K562 (cell line): ENCODE measurements at regions not wholly inside any gene's neighbourhood (a gene's known extent, or its start where the extent isn't known, plus 50 kb on each side); places are given as distances from the start of the nearest gene placed in this dataset.

Experiments used
- ARHGAP35 ChIP-seq: fragments of 450-650 bp; IDR thresholded peaks from 2 replicates; pipeline ENCODE4 v1.6.1; 2018; ENCODE audit not compliant: partially characterized antibody
- BRF1 ChIP-seq: IDR thresholded peaks from 3 replicates; pipeline ENCODE4 v1.6.1; 2011; ENCODE audit warnings: borderline replicate concordance, mild to moderate bottlenecking; ENCODE audit not compliant: insufficient read length; ENCODE audit errors: extremely low read depth
- CBX1 ChIP-seq: sonication (generic); IDR thresholded peaks from 2 replicates; pipeline ENCODE4 v1.6.1; 2016; ENCODE audit warnings: antibody characterized with exemption, low read depth, mild to moderate bottlenecking
- CTBP1 ChIP-seq: fragments of 450-650 bp; IDR thresholded peaks from 2 replicates; pipeline ENCODE4 v1.6.1; 2016; ENCODE audit warnings: borderline replicate concordance
- CXXC5 ChIP-seq: fragments of 250-450 bp; sonication (Bioruptor Pico); IDR thresholded peaks from 2 replicates; pipeline ENCODE4 v1.8.0; 2022; ENCODE audit warnings: inconsistent platforms, mild to moderate bottlenecking, moderate library complexity
- DPF2 ChIP-seq: fragments of 450-650 bp; IDR thresholded peaks from 2 replicates; pipeline ENCODE4 v1.6.1; 2016
- FOXA3 ChIP-seq, 2 experiments: fragments of 450-650 bp in 1 of 2; sonication (generic) in 1 of 2; formaldehyde crosslinking; IDR thresholded peaks in 1 of 2; conservative IDR thresholded peaks in 1 of 2; 2 replicates each; pipeline versions ENCODE4 v1.4.0 to v1.8.0; 2020 to 2022; ENCODE audit warnings: mild to moderate bottlenecking in 2 of 2, missing genetic modification reagents in 1 of 2
- HMGN3 ChIP-seq: IDR thresholded peaks from 2 replicates; pipeline ENCODE4 v1.6.1; 2011; ENCODE audit warnings: borderline replicate concordance, low read depth, mild to moderate bottlenecking, mixed read lengths, low read length; ENCODE audit not compliant: insufficient read length; ENCODE audit errors: extremely low read depth
- HNRNPH1 ChIP-seq: fragments of 200-400 bp; formaldehyde crosslinking; optimal IDR thresholded peaks from 2 replicates; pipeline ENCODE3; 2017; ENCODE audit warnings: low read depth, mild to moderate bottlenecking, low read length, moderate library complexity
- KLF6 ChIP-seq: fragments of 250-450 bp; sonication (Bioruptor Pico); IDR thresholded peaks from 2 replicates; pipeline ENCODE4 v1.4.0; 2020; ENCODE audit warnings: mild to moderate bottlenecking, moderate library complexity, borderline replicate concordance
- MTA3 ChIP-seq: fragments of 450-650 bp; formaldehyde crosslinking; IDR thresholded peaks from 2 replicates; pipeline ENCODE4 v1.6.1; 2017; ENCODE audit warnings: mild to moderate bottlenecking, borderline replicate concordance
- PML ChIP-seq: IDR thresholded peaks from 2 replicates; pipeline ENCODE4 v1.6.1; 2012; ENCODE audit warnings: low read length, inconsistent platforms
- SMAD1 ChIP-seq: fragments of 150-350 bp; IDR thresholded peaks from 2 replicates; pipeline ENCODE4 v1.6.1; 2014; ENCODE audit warnings: low read length, low read depth; ENCODE audit not compliant: partially characterized antibody
- SNIP1 ChIP-seq: fragments of 450-650 bp; IDR thresholded peaks from 2 replicates; pipeline ENCODE4 v1.7.1; 2017; ENCODE audit warnings: low read depth, mild to moderate bottlenecking
- TAF7 ChIP-seq: fragments of 450-650 bp; IDR thresholded peaks from 2 replicates; pipeline ENCODE4 v1.6.1; 2016; ENCODE audit warnings: missing genetic modification characterization, missing compliant biosample characterization
- TRIM24 ChIP-seq, 2 experiments: fragments of 450-650 bp; IDR thresholded peaks; 2 replicates each; pipeline ENCODE4 v1.6.1; 2016
- ZEB2 ChIP-seq: fragments of 450-650 bp; IDR thresholded peaks from 2 replicates; pipeline ENCODE4 v1.6.1; 2016
- ZNF133 ChIP-seq: fragments of 250-450 bp; sonication (Bioruptor Pico); IDR thresholded peaks from 2 replicates; pipeline ENCODE4 v1.4.0; 2020; ENCODE audit warnings: mild to moderate bottlenecking
- ZNF444 ChIP-seq: fragments of 250-450 bp; sonication (Bioruptor Pico); IDR thresholded peaks from 2 replicates; pipeline ENCODE4 v1.4.0; 2020; ENCODE audit warnings: mild to moderate bottlenecking, moderate library complexity
- ZNF583 ChIP-seq: fragments of 250-450 bp; sonication (Bioruptor Pico); IDR thresholded peaks from 2 replicates; pipeline ENCODE4 v1.4.0; 2020
- TF ChIP-seq, protein P1 (sequence below): sonication (generic); formaldehyde crosslinking; IDR thresholded peaks from 2 replicates; pipeline ENCODE4 v1.4.0; 2020; ENCODE audit warnings: mild to moderate bottlenecking, missing genetic modification reagents
- TF ChIP-seq, protein P2 (sequence below), 2 experiments: fragments of 450-650 bp in 1 of 2; sonication (generic) in 1 of 2; formaldehyde crosslinking; conservative IDR thresholded peaks; 2 replicates each; pipeline versions ENCODE4 v1.4.0 to v1.8.1; 2020 to 2022; ENCODE audit warnings: mild to moderate bottlenecking in 1 of 2, missing genetic modification reagents in 1 of 2
- TF ChIP-seq, protein P3 (sequence below): IDR thresholded peaks from 3 replicates; pipeline ENCODE4 v1.6.1; 2011; ENCODE audit warnings: borderline replicate concordance, mild to moderate bottlenecking; ENCODE audit not compliant: insufficient read length, insufficient read depth
- TF ChIP-seq, protein P4 (sequence below), 3 experiments: fragments of 200-800 bp in 1 of 3; sonication (Bioruptor generic) in 1 of 3; sonication (generic) in 1 of 3; formaldehyde crosslinking in 1 of 3; IDR thresholded peaks; 2 replicates each; pipeline versions ENCODE4 v1.6.1 to v1.8.0; 2016 to 2022; ENCODE audit warnings: mild to moderate bottlenecking in 2 of 3, missing compliant biosample characterization in 2 of 3, missing genetic modification characterization in 2 of 3, missing genetic modification reagents in 1 of 3

DNA sequence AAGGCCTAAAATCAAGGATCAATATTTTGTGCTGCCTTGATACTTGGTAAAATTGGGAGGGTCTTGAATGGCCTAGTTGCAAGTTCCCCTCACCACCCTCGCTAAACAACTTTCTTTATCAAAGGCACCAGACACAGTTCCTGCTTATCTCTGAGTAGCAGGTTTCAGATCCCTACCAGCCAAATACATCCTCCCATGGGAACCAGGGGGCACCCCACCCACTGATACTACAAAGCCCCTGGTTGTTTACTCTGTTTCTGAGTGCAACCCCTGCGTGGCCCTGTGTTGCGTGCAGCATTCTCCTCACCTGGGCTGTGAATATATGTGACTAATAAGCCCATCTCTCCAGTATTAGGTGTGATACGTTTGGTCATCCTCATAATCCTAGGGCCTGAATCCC is 314.9 kb downstream of the DRD1 start (continued):
- 0 out of 2 replicates have a peak, but pooled peaks have one; percentile 39 for TF ChIP-seq MTA3
- TF ChIP-seq ZEB2: 0 out of 2 replicates have a peak, but pooled peaks have one; percentile 30
- TF ChIP-seq FOXA3 (CRISPR knock-in tag; conservative IDR thresholded peaks at IDR 0.05 in 1 of 2, IDR thresholded peaks at IDR 0.05 in 1 of 2): no peak; a peak in 1 of 4 replicates
- no peak for TF ChIP-seq BRF1
- TF ChIP-seq CTBP1: peak; percentile 71; the same call in 1 of the 2 replicates
- peak; percentile 86 for TF ChIP-seq DPF2
- peak in 1 of 2 experiments; percentile 56; a peak in 2 of 4 replicates for TF ChIP-seq TRIM24 (IDR thresholded peaks at IDR 0.05)
- 0 out of 2 replicates have a peak, but pooled peaks have one; percentile 21 for TF ChIP-seq ZNF583
- no peak for TF ChIP-seq KLF6 (CRISPR knock-in tag)
- no peak for TF ChIP-seq ARHGAP35
- no peak for TF ChIP-seq TAF7 (tag)
- no peak for TF ChIP-seq SNIP1
- peak; percentile 43 for TF ChIP-seq HMGN3
- TF ChIP-seq CBX1: no peak
- TF ChIP-seq, protein P1, sequence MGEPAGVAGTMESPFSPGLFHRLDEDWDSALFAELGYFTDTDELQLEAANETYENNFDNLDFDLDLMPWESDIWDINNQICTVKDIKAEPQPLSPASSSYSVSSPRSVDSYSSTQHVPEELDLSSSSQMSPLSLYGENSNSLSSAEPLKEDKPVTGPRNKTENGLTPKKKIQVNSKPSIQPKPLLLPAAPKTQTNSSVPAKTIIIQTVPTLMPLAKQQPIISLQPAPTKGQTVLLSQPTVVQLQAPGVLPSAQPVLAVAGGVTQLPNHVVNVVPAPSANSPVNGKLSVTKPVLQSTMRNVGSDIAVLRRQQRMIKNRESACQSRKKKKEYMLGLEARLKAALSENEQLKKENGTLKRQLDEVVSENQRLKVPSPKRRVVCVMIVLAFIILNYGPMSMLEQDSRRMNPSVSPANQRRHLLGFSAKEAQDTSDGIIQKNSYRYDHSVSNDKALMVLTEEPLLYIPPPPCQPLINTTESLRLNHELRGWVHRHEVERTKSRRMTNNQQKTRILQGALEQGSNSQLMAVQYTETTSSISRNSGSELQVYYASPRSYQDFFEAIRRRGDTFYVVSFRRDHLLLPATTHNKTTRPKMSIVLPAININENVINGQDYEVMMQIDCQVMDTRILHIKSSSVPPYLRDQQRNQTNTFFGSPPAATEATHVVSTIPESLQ (CRISPR knock-in tag): no peak
- no peak for TF ChIP-seq SMAD1
- TF ChIP-seq, protein P2, sequence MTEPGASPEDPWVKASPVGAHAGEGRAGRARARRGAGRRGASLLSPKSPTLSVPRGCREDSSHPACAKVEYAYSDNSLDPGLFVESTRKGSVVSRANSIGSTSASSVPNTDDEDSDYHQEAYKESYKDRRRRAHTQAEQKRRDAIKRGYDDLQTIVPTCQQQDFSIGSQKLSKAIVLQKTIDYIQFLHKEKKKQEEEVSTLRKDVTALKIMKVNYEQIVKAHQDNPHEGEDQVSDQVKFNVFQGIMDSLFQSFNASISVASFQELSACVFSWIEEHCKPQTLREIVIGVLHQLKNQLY (CRISPR knock-in tag; conservative IDR thresholded peaks at IDR 0.05): no peak
- peak; percentile 74 for TF ChIP-seq PML
- no peak for TF ChIP-seq ZNF133 (CRISPR knock-in tag)
- TF ChIP-seq ZNF444 (CRISPR knock-in tag): no peak
- TF ChIP-seq, protein P3, sequence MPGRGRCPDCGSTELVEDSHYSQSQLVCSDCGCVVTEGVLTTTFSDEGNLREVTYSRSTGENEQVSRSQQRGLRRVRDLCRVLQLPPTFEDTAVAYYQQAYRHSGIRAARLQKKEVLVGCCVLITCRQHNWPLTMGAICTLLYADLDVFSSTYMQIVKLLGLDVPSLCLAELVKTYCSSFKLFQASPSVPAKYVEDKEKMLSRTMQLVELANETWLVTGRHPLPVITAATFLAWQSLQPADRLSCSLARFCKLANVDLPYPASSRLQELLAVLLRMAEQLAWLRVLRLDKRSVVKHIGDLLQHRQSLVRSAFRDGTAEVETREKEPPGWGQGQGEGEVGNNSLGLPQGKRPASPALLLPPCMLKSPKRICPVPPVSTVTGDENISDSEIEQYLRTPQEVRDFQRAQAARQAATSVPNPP: no peak
- no peak for TF ChIP-seq HNRNPH1
- 0 out of 2 replicates have a peak, but pooled peaks have one; percentile 23 for TF ChIP-seq CXXC5 (CRISPR knock-in tag)
- TF ChIP-seq, protein P4, sequence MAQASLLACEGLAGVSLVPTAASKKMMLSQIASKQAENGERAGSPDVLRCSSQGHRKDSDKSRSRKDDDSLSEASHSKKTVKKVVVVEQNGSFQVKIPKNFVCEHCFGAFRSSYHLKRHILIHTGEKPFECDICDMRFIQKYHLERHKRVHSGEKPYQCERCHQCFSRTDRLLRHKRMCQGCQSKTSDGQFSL (CRISPR knock-in tag; IDR thresholded peaks at IDR 0.05): no peak
- TF ChIP-seq, protein P4 (tag; IDR thresholded peaks at IDR 0.05): no peak
